Islet precursor cell (in vitro differentiated cells): ENCODE measurements at regions not wholly inside any gene's neighbourhood (a gene's known extent, or its start where the extent isn't known, plus 50 kb on each side); places are given as distances from the start of the nearest gene placed in this dataset.

Source experiments
- DNase-seq: peaks from one replicate; pipeline ENCODE4 v3.0.0-alpha.2; 2018

GRCh38 chr2:15766911-15767597 lies 173.3 kb upstream of the MYCN start:
- no peak for DNase-seq

GRCh38 chr2:15767679-15768078 lies 172.7 kb upstream of the MYCN start:
- DNase-seq = no peak

GRCh38 chr2:15768142-15768541 lies 172.2 kb upstream of the MYCN start:
- no peak for DNase-seq

- peak; percentile 87 for DNase-seq
Measured at GRCh38 chr2:15768615-15769014, 171.7 kb upstream of the MYCN start.

GRCh38 chr2:15769235-15769634 lies 171.1 kb upstream of the MYCN start:
- no peak for DNase-seq

- no peak for DNase-seq
Measured at GRCh38 chr2:15769676-15770547, 170.4 kb upstream of the MYCN start.

- DNase-seq = no peak
Measured at GRCh38 chr2:15770606-15771005, 169.7 kb upstream of the MYCN start.

GRCh38 chr2:15771124-15771523 lies 169.2 kb upstream of the MYCN start:
- DNase-seq = no peak

- DNase-seq = no peak
Measured at GRCh38 chr2:15772086-15772595, 168.2 kb upstream of the MYCN start.

- no peak for DNase-seq
Measured at GRCh38 chr2:15772681-15773080, 167.7 kb upstream of the MYCN start.

GRCh38 chr2:15773204-15773603 lies 167.1 kb upstream of the MYCN start:
- no peak for DNase-seq

GRCh38 chr2:15773846-15774245 lies 166.5 kb upstream of the MYCN start:
- no peak for DNase-seq

- DNase-seq = no peak
Measured at GRCh38 chr2:15775753-15776628, 164.4 kb upstream of the MYCN start.

GRCh38 chr2:15776629-15776919 lies 163.8 kb upstream of the MYCN start:
- DNase-seq = no peak

GRCh38 chr2:15776992-15777702 lies 163.2 kb upstream of the MYCN start:
- no peak for DNase-seq

- DNase-seq = no peak
Measured at GRCh38 chr2:15777795-15778371, 162.5 kb upstream of the MYCN start.

GRCh38 chr2:15778529-15779219 lies 161.7 kb upstream of the MYCN start:
- DNase-seq = no peak

GRCh38 chr2:15779381-15780041 lies 160.8 kb upstream of the MYCN start:
- DNase-seq = no peak

GRCh38 chr2:15780234-15780633 lies 160.1 kb upstream of the MYCN start:
- no peak for DNase-seq

GRCh38 chr2:15780912-15781574 lies 159.3 kb upstream of the MYCN start:
- DNase-seq = no peak
